ENCODE measurements at regions not wholly inside any gene's neighbourhood (a gene's known extent, or its start where the extent isn't known, plus 50 kb on each side); places are given as distances from the start of the nearest gene placed in this dataset.

DNA sequence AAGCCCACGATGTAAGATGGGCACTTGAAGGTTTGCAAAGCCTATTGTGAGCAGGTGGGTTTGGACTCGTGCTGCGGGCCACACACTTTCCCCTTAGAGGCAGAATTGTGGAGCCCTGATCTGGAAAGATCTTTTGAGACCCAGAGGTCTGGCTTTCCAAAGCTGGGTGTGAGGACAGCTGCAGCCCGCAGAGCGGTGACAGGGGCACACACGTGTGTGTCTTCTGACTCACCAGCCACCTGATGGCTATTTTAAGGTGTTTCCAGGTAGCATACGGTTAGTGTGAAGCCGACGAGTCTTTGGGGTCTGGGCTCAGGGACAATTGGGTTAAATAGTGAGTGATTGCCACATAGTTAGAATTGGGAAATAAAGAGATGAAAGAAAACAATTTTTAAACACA lies 108.9 kb upstream of the GSE1 start:
- TF ChIP-seq, protein P1, sequence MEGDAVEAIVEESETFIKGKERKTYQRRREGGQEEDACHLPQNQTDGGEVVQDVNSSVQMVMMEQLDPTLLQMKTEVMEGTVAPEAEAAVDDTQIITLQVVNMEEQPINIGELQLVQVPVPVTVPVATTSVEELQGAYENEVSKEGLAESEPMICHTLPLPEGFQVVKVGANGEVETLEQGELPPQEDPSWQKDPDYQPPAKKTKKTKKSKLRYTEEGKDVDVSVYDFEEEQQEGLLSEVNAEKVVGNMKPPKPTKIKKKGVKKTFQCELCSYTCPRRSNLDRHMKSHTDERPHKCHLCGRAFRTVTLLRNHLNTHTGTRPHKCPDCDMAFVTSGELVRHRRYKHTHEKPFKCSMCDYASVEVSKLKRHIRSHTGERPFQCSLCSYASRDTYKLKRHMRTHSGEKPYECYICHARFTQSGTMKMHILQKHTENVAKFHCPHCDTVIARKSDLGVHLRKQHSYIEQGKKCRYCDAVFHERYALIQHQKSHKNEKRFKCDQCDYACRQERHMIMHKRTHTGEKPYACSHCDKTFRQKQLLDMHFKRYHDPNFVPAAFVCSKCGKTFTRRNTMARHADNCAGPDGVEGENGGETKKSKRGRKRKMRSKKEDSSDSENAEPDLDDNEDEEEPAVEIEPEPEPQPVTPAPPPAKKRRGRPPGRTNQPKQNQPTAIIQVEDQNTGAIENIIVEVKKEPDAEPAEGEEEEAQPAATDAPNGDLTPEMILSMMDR (IDR thresholded peaks at IDR 0.05; ENCODE audit: low read depth, low read length, poor library complexity, severe bottlenecking): no peak
- TF ChIP-seq EZH2phosphoT487 (IDR thresholded peaks at IDR 0.05; ENCODE audit: borderline replicate concordance, low read length): no peak
